ENCODE measurements at regions not wholly inside any gene's neighbourhood (a gene's known extent, or its start where the extent isn't known, plus 50 kb on each side); places are given as distances from the start of the nearest gene placed in this dataset.

GRCh38 chr1:79131626-79132025 lies 125.1 kb upstream of the ADGRL4 start:
- no peak for DNase-seq (ENCODE audit: low spot score)
- no peaks in the 10 kb centered on the region for H3K4me1 ChIP-seq (ENCODE audit: insufficient read depth, low read length)
- H4K20me1 ChIP-seq (ENCODE audit: insufficient read depth, low read length): no peaks in the 10 kb centered on the region
- H3K9me3 ChIP-seq (ENCODE audit: low read length): peaks cover 63% of the 10 kb centered on the region
- no peak for FAIRE-seq
- WGBS (ENCODE audit: low lambda C conversion rate): under 1% methylated on average over 3 of the region's 3 CpGs
- H3K27ac ChIP-seq (ENCODE audit: extremely low read length, insufficient read depth, low read length): no peak overlapping the region
- H3K36me3 ChIP-seq (replicated peaks in 1 of 2; ENCODE audit: control insufficient read depth in 1 of 2, insufficient read depth in 2 of 2, low read length in 2 of 2): no peaks in the 10 kb centered on the region
- H3K4me2 ChIP-seq (ENCODE audit: low read depth, low read length): no peak overlapping the region
- H2AFZ ChIP-seq (ENCODE audit: low read length): no peak overlapping the region
- ATAC-seq: no peak
- intact Hi-C loops (cut with micrococcal nuclease; ENCODE audit: unreplicated experiment) (no loop called here), in situ Hi-C loops (cut with HindIII; ENCODE audit: extremely low pct_ligation_motif_present, low pct_unique_long_range_greater_than_20kb) (no loop called here)
- CTCF ChIA-PET (ENCODE audit: low intra/inter-chr PET ratio, low total read pairs): no interaction called here
- BruUV-seq (replicated peaks): no TSS peak
- POLR2A ChIA-PET: no interaction called here
- H3K4me3 ChIP-seq (replicated peaks in 1 of 3; ENCODE audit: insufficient read depth in 1 of 3, low read depth in 2 of 3, low read length in 3 of 3): no peak overlapping the region
- TF ChIP-seq ZNF124 (CRISPR knock-in tag; IDR thresholded peaks at IDR 0.05) (no peak), ATM (IDR thresholded peaks at IDR 0.05; ENCODE audit: borderline replicate concordance) (no peak), LCORL (IDR thresholded peaks at IDR 0.05) (no peak), LCORL (CRISPR knock-in tag; IDR thresholded peaks at IDR 0.05) (no peak), ZZZ3 (CRISPR knock-in tag; IDR thresholded peaks at IDR 0.05; ENCODE audit: borderline replicate concordance) (no peak), ZNF282 (IDR thresholded peaks at IDR 0.05; ENCODE audit: partially characterized antibody) (no peak), ZNF709 (CRISPR knock-in tag; IDR thresholded peaks at IDR 0.05) (no peak), ZNF644 (CRISPR knock-in tag; IDR thresholded peaks at IDR 0.05; ENCODE audit: low read depth) (no peak), TBP (CRISPR knock-in tag; IDR thresholded peaks at IDR 0.05) (no peak), MAFG (CRISPR knock-in tag; IDR thresholded peaks at IDR 0.05) (no peak), ELF1 (CRISPR knock-in tag; IDR thresholded peaks at IDR 0.05) (no peak), ZNF460 (CRISPR knock-in tag; IDR thresholded peaks at IDR 0.05; ENCODE audit: borderline replicate concordance) (no peak), PLRG1 (conservative IDR thresholded peaks at IDR 0.05) (no peak), JUND (CRISPR knock-in tag; IDR thresholded peaks at IDR 0.05) (no peak), ZNF607 (CRISPR knock-in tag; IDR thresholded peaks at IDR 0.05; ENCODE audit: borderline replicate concordance) (no peak), MXD4 (CRISPR knock-in tag; IDR thresholded peaks at IDR 0.05) (no peak), DDIT3 (CRISPR knock-in tag; IDR thresholded peaks at IDR 0.05) (no peak), XRCC5 (optimal IDR thresholded peaks at IDR 0.05; ENCODE audit: low read length) (no peak), FOXK1 (CRISPR knock-in tag; IDR thresholded peaks at IDR 0.05; ENCODE audit: borderline replicate concordance, low read depth) (no peak)
- H3K9ac ChIP-seq (ENCODE audit: insufficient read depth, low read depth, low read length): no peak overlapping the region
- H3K79me2 ChIP-seq (ENCODE audit: insufficient read depth, low read length): no peaks in the 10 kb centered on the region
- H3K27me3 ChIP-seq (ENCODE audit: control insufficient read depth in 1 of 2, insufficient read depth in 2 of 2, low read length in 2 of 2): no peaks in the 10 kb centered on the region

All from HepG2 (cell line).